NOMO-1 treated with DMSO at 0.1 percent for 48 hours (cell line): ENCODE measurements at regions not wholly inside any gene's neighbourhood (a gene's known extent, or its start where the extent isn't known, plus 50 kb on each side); places are given as distances from the start of the nearest gene placed in this dataset.
"Not testable (repeated sequence)": the region's sequence is repeated elsewhere in the genome, so short reads cannot be mapped to it uniquely, and the experiment has no call there.

Source experiments
- DNase-seq: peaks from one replicate; lab custom pipeline; 2025; ENCODE audit not compliant: unreplicated experiment; lab: John Stamatoyannopoulos, UW

DNA sequence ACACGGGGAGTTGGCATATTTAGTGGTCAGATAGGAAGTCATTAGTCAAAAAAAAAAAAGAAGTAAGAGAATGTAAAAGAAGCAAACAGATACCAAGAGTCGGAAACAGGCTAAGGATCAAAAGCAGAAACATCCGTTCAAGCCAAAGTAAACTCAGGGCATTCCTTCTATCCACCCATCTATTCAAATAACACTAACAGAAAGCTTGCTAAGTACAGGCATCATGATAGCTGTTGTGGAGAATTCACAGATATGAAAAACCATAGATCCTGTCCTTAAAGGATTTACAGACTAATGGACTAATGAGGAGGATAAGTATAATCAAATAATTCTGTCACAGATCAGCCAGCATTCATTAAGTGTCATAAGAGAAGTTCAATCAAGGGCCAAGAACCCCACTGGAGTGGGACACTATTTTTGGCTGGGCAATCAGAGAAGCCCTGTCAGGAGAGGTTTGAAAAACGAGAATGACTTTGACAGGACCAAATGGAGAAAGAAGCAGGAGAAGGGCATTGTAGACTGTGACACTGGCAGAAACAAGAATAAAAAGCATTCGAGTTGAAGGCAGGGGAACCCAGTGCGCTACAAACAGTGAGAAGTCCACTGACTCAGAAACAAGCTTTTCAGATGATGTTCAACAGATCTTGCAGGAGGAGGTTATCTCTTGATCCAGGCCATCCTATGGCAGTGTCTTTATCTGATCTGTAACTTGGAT lies 154.2 kb upstream of the TSLP start:
- DNase-seq: no peak

DNA sequence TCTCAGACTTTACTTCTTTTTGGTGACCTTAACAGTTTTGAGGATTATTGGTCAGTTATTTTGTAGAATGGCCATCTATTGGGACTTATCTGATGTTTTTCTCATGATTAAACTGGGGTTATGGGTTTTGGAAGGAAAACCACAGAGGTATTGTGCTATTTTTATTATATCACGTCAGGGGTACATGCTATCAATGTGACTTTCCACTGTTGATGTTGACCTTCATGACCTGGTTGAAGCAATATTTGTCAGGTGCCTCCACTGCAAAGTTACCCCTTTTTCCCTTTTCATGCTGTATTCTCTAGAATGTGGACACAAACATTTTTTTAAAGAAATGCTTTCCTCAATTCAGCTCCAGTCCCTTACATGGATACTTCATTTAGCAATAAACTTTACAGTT lies 152.8 kb upstream of the TSLP start:
- DNase-seq: no peak

DNA sequence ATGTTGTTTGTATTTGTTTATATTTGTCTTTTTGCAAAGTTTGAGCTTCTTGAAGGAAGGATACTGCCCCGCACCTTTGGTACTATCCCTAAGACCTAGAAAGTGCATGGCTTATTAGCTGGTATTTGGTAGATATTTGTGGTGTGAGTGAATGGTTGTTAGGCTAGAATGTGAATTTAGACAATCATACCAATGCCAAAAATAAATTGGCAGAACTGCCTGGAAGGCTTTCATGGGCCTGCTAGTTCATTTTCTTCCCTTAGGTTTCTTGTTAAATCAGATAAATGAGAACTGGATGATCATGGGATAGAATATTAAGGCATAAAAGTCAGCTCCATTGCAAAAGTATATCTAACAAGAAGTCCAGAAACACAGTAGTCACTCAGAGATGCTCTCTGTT lies 147.5 kb upstream of the TSLP start:
- no peak for DNase-seq

DNA sequence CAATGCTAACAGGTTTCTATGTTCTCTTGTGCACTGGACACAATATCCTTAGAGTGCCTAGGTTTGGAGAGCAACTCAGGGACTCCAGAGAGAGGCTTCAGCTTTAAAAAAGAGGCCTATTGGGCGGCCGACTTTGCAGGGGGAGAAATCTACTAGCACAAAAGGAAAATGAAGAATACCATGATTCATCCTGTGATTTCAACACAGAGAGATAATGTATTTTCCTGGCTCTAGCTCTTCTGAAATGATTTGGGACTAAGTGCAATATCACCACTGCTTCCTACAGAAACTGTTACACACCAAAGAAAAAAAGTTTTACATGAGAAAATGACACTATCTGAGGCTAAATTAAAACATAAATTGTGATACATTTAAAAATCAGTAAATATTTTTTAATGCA lies 146.1 kb upstream of the TSLP start:
- DNase-seq: no peak

DNA sequence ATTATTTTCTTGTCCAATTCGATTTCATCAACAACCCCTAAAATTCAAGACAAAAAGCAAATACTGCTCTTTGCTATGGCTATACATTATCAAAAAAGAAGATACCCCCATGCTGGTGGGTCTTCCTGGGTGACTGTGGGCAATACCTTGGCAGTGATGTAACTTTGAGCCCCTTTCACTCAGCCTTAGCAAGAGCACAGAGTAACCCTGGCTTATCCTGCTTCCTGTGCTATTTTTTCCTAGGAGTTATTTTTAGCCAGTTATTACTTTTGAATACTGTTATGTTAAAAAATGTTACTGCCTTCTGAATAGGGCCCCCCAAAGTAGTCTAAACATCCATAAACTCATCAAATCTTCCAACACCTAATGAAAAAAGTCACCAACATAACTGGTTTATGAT lies 145.6 kb upstream of the TSLP start:
- no peak for DNase-seq

DNA sequence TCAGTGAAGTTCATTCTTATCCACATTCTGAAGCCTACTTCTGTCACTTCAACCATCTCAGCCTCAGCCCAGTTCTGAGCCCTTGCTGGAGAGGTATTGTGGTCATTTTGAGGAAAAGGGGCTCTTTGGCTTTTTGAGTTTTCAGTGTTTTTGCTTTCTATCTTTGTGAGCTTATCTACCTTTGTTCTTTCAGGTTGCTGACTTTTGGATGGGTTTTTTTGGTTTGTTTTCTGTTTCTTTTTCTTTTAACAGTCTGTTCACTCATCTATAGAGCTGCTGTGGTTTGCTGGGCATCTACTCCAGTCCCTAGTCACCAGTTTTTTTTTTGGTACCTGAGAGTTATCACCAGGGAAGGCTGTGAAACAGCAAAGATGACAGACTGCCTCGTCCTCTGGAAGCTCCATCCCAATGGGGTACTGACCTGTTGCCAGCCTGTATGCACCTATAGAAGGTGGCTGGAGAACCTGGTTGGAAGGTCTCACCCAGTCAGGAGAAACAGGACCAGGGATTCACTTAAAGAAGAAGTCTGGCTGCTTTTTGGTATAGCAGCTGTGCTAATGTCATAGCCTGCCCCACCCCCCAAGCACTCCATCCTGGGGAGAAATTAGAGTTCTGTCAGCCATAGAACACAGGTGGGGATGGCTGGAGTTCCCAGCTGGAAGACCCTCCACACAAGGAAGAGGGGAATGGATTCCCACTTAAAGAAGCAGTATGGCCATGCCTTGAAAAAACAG lies 138.6 kb upstream of the TSLP start:
- no peak for DNase-seq

DNA sequence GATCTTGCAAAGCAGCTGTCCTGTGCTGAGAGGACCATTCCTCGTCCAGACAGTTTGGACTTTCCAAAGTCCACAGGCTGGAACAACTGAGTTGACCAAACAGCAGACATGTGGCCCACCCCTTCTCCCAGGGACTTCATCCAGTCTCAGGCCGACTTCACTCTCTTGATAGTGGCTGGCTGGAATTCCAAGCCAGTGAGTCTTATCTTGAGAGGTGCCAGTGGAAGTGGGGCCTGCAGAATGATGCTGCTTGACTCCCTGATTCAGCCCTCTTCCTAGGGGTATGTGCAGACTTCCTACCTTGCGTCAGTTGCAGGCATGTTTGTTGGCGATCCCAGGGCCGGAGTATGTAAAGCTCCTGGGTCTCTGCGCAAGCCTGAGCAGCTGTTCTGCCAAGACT lies 131.4 kb upstream of the TSLP start:
- no peak for DNase-seq

DNA sequence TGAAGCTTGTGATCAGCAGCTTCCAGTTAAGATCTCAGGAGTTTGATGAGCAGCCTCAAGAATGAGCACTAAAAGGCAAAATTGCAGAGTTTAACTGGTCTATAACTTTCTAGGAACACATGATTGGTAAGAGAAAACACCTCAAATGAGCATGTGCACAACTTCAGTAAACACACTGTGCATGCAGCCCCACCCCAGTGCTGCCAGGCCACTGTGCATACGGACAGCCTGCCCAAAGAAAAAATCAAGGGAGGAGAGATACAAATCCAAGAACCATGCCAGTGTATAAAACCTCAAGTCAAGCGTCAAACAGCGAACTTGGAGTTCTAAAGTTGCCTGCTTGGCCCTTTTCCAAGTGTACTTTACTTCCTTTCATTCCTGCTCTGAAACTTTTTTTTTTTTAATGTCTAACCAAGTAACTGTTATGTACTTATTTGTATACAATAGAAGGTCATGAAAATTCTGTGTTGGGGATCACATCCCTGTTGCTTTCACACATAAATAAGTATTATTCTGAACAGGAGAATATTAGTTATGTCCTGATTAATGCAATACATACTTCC lies 125.6 kb upstream of the TSLP start:
- no peak for DNase-seq

DNA sequence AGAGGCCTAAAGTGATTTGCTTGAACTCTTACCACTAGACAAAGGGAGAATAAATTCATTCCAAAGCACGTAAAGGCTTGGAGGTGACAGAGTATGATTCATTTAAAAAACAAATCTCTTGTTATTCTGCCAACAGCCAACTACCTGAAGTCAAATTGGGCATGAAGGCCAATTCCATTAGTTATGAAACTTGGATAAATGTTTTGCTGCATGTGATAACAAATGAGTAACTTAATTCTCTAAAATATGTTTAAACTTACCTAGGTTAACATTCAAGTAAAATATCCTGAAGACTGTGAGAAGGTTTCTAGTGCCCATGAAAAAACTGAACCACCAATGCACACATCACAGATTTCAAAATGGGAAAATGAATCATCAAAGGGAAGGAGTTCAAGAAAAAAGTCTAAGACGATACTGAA lies 120.1 kb upstream of the TSLP start:
- DNase-seq: no peak

DNA sequence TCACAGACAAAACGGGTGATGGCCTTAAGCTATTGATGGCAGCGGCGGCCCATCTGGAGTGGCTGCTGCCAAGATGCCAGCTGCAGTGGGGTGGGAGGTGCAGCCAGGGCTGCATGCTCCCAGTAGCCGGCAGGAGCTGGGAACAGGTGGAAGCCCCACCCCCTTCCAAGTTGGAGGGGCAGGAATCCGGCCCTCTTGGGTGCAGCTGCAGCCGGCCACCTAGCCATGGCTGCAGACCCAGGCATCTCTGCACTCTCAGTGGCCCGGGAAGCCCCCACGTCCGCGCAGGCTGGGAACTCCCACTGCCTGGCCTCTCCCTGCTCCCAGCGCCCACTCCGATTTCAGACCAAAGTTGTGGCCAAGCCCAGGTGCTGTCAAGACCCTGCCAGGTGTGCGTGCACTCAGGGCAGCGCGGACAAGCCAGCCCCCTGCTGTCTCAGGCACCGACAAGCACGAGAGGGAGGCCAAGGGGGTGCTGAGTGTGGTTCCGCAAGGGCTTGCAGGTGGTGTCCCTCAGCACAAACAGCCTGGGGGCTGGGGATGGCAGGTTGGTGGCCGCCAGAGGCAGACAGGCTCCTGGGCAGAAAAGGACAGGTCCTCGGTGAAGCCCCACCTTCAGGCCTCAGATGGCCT lies 115.1 kb upstream of the TSLP start:
- DNase-seq: no peak

DNA sequence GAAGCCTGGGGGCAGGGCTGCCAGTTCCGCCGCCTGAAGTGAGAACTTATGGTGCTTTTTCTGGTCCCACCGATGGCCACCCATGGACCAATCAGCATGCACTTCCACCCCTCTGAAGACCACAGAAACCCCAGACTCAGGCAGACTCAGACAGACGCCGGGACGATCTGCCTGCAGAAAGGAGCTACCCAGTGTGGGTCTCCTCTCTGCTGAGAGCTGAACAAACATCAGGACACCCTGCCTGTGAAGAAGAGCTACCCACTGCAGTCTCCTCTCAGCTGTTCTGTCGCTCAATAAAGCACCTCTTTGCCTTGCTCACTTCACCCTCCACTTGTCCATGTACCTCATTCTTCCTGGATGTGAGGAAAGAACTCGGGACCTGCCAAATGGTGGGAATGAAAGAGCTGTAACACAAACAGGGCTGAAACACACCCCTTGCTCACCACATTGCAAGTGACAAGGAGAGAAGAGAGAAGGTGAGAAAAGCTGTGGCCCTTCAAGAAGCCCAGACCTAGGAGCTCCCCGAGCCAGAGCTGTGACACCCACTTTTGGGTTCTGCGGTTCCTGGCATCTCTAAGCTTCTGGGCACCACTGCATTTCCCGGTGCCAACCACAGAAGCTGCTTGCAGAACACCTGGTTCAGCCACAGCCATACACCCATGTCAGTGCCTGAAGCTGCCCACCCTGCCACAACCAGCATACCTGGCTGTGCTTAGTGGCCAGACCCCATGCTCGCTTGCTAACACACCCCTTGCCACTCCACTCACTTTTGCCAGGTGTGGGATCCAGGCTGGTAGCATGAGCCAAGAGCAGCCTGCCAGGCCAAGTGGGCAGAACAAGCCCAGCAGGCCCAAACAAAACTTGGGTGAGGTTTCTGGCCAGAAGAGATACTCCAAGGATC lies 114.3 kb upstream of the TSLP start:
- DNase-seq: no peak

DNA sequence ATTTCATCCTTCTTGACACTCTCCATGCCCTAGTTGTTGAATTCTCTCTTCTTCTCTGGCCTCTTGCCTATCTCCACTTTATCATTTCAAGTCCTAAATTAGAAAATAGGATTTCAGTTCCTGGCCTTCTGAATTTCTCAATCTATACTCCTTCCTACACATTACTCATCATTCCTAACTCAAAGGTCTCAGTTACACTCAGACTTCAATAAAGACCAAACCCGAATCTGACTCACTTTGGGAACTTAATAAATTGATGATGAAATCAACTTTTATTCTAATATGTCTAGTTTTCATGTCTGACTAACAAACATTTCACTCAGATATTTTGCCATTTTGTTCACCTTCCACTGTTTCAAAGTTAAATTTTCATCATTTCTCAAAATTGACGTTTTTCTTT lies 113.6 kb upstream of the TSLP start:
- no peak for DNase-seq

DNA sequence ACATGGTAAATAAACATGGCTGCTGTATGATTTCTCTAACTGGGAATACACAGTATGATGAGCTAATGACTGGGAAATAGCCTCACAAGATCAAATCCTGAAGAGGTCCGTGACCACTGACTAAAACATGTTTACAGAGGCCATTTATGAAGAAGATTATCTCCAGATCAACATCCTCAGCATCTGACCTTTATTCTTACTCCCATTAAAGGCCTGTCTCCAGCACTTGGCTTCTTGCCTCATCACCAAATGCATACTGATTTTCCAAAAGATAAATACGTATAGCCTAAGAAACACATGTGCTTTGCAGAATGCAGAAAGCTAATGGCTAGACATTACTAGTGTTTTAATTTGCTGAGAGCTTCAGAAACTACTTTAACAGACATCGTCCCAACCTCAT lies 108.0 kb upstream of the TSLP start:
- no peak for DNase-seq

DNA sequence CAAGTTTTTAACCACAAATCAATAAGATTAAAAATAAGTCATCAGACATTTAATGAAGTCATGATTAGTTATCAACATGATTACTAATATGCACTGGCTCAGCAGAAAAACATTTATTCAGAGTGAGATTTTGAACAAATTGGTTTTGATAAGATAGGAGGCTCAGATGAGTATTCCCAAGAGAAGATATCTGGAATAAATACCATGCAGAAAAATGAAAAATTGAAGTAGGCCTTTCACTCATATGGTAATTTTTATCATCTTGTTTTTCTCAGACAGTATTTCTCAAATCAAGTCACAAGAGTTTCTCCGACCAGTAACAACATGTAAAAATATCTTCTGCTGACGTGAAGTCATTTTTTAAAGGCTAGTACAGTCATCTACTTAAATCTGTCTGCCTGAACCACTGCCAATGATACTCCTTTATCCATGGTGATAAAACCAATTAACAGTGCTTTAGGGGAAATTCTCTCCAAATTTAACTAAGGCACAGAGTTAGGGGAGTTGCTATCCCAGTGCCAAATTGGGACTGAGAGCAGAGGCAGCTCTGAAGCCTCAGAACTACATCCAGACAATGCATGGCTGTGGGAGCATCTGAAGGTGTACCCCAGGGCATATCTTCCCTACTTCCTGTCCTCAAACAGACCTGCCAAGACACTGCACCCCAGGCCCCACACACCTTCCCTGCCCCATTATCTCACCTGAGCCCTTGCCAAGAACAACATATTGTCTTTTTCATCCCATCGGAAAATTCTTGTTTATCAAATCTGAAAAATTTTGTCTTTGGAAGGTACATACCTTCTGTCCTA lies 105.5 kb upstream of the TSLP start:
- no peak for DNase-seq

DNA sequence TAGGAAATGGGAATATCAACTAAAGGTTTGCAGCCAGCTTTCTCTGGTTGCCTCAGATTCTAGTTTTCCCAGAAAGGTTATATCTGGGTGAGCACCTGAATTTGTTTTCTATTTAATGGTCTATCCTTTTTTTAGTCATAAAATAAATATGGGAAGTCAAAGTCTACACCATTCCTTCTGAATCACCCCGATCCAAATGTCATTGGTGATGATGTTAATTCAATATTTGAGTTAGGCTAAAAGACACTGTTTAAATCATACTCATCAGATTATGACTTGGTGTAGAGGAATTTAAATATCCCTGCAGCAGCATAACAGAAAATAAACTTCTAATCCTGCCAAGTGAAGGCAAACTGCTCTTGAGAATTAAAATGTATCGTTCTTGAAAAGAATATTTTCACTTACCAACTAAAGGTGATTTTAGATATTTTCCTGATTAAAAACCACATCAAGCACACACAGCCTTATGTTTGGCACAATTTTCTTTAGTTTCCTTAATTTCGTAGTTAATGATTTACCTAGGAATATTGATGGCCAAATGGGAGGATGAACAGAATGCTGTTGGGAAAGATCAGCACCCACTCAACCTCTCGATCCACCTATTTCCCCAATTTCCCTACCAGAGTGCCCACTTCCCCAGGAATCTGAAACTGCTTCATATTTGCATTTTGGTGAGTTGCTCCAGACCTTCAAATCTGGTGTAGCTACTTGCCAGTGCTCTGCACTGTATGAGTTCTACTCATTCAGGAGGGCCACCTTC lies 103.1 kb upstream of the TSLP start:
- DNase-seq: no peak

DNA sequence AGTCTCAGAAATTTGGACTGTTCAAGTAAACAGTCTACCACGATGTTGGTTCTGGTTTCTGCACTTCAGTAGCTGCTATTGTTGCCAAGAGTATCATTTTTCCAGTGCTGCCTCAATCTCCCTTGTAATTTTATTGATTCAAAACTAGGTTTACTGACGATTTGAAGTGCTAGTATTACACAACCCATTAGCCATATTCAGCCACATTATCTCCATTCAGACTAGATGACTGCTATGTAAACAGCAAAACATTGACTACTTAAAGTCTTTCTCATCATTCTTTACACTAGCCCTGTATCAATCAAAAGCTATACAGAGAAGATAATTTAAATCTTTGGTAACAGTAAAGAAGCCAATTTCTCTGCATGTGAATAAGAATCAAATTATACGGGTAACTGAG lies 102.0 kb upstream of the TSLP start:
- DNase-seq: no peak

DNA sequence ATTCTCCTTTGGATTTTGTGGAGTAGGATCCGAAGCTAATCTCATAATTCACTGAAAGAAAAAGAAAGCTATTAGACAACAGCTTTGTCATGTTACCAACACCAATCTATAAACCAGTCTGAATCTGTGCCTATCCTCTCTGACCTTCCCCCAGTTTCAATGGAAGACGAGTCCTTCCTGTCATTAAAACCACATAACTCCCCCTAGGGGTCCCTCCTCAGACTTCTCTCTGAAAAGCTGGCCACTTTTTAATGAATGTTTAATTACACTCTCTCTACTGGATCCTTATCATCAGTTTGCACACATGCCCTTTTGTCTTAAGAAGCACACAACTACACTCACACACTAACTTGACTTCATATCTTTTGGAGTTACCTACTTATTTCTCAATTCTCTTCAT lies 98.0 kb upstream of the TSLP start:
- no peak for DNase-seq

DNA sequence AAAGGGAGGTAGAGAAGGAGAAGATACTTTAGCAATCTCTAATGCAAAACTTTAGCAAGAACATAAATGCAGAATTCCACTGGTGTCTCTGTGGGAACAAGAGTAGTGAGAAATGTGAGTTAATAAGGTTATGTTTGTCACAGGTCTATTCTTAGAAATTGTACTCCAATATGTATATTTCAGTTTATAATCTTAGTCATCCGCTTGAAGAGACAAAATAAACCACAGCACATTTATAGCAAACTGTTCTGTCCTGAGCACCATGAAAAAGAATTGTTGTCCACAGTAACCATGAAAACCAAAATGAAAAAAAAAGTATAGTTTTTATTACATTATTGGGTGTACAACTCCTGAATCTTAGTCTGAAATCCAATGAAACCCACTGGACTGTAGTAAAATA lies 93.6 kb upstream of the TSLP start:
- DNase-seq: no peak

DNA sequence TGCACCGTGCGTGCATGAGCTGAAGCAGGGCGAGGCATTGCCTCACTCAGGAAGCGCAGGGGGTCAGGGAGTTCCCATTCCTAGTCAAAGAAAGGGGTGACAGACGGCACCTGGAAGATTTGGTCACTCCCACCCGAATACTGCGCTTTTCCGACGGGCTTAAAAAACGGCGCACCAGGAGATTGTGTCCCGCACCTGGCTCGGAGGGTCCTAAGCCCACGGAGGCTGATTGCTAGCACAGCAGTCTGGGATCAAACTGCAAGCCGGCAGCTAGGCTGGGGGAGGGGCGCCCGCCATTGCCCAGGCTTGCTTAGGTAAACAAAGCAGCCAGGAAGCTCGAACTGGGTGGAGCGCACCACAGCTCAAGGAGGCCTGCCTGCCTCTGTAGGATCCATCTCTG lies 85.6 kb upstream of the TSLP start:
- not testable (repeated sequence) for DNase-seq

DNA sequence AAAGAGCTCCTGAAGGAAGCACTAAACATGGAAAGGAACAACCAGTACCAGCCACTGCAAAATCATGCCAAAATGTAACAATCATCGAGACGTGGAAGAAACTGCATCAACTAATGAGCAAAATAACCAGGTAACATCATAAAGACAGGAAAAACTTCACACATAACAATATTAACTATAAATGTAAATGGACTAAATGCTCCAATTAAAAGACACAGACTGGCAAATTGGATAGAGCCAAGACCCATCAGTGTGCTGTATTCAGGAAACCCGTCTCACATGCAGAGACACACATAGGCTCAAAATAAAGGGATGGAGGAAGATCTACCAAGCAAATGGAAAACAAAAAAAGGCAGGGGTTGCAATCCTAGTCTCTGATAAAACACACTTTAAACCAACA lies 83.9 kb upstream of the TSLP start:
- DNase-seq: not testable (repeated sequence)
